ENCODE measurements at regions not wholly inside any gene's neighbourhood (a gene's known extent, or its start where the extent isn't known, plus 50 kb on each side); places are given as distances from the start of the nearest gene placed in this dataset.

DNA sequence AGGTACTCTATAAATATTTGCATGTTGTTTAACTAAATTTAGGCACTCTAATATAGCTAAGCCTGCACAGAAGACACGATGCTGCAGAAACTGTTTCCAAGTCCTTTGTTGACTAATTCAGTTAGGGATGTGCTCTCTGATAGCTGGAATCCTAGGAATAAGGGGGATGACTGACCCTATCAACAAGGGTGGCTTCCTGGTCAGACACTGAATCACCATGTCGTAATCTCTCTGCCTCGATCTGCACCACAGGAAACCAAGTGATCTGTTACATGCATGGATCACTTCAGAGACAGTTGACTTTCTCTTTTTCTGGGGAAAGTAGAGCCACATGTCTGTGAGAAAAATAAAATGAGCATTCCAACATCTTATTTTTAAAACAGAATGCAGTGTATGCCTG, 169.1 kb downstream of the GUCY2F start:
- no peaks in the 10 kb centered on the region for H3K9me3 ChIP-seq
- no peak for ATAC-seq (ENCODE audit: low FRiP score in 2 of 2)
- no peak for DNase-seq
- no peaks in the 10 kb centered on the region for H3K4me1 ChIP-seq
- no peak overlapping the region for H3K27ac ChIP-seq
- WGBS, 2 donors: 54 to 71% methylated on average over 1 to 3 of the region's 3 CpGs
- no peaks in the 10 kb centered on the region for H3K36me3 ChIP-seq
- H3K27me3 ChIP-seq: no peaks in the 10 kb centered on the region
- H3K4me3 ChIP-seq: no peak overlapping the region
- TF ChIP-seq POLR2AphosphoS5 (IDR thresholded peaks at IDR 0.05): no peak
- no peak for TF ChIP-seq CTCF (IDR thresholded peaks at IDR 0.05)
- no peak for TF ChIP-seq POLR2A (IDR thresholded peaks at IDR 0.05)
- TF ChIP-seq EP300 (IDR thresholded peaks at IDR 0.05): no peak

DNA sequence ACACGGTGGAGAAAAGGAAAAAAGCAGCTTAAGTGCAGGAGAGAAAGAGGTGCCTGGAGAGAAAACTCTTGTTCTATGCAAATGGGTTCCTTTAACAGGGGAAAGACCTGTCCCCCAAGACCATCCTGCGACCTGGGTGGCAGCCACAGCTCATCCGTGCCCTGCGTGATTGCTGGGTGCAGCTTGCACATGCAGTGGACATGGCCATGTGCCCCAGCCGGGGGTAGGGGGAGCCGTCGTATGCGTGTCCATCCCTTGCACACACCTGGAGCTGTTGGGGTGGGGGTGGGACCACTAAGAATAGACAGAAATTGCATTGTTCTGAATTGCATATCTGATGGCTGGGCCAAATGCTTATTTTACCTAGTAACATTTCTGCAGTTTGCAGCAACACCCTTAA, 171.9 kb downstream of the GUCY2F start:
- Histone ChIP-seq H3K27ac (no peak overlapping the region), H3K36me3 (no peaks in the 10 kb centered on the region), H3K9me3 (no peaks in the 10 kb centered on the region), H3K4me3 (no peak overlapping the region), H3K4me1 (no peaks in the 10 kb centered on the region), H3K27me3 (no peaks in the 10 kb centered on the region)
- 75% methylated on average over 6 of the region's 8 CpGs; no CpG with 5 or more reads in 1 of the 2 donors for WGBS, 2 donors
- DNase-seq (peak in 1 of 2 donors; percentile 29), ATAC-seq (ENCODE audit: low FRiP score in 2 of 2) (no peak)
- no peak for TF ChIP-seq POLR2AphosphoS5 (IDR thresholded peaks at IDR 0.05)
- TF ChIP-seq POLR2A (IDR thresholded peaks at IDR 0.05): no peak
- TF ChIP-seq CTCF (IDR thresholded peaks at IDR 0.05): no peak
- TF ChIP-seq EP300 (IDR thresholded peaks at IDR 0.05): no peak

DNA sequence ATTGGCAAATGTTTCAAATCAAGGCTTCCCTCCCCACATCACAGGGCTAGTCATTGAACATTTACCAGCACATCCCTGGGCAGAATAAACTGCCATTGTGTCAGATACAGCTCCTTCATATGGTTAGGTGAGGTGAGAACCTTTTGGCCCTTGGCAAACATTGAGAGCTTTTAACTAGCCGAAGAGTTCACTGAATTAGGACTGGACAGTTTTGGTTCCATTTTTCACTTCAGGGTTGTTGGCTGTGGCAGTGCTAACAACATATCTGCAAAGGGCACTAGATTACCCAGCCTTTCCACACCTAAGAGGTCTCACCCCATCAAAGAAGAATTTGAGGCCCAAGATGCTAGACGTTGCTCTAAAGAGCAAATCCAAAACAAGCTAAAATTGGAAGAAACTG, 180.7 kb downstream of the GUCY2F start:
- Histone ChIP-seq H3K36me3 (no peaks in the 10 kb centered on the region), H3K27me3 (no peaks in the 10 kb centered on the region), H3K4me3 (no peak overlapping the region), H3K9me3 (no peaks in the 10 kb centered on the region), H3K4me1 (no peaks in the 10 kb centered on the region), H3K27ac (no peak overlapping the region)
- no peak for DNase-seq
- ATAC-seq (ENCODE audit: low FRiP score in 2 of 2): no peak
- WGBS, 2 donors: 68 to 100% methylated on average over 1 to 2 of the region's 2 CpGs
- TF ChIP-seq POLR2A (IDR thresholded peaks at IDR 0.05) (no peak), CTCF (IDR thresholded peaks at IDR 0.05) (no peak), POLR2AphosphoS5 (IDR thresholded peaks at IDR 0.05) (no peak), EP300 (IDR thresholded peaks at IDR 0.05) (no peak)

GRCh38 chrX:109300415-109300814, 181.5 kb downstream of the GUCY2F start:
- no peaks in the 10 kb centered on the region for H3K9me3 ChIP-seq
- DNase-seq (no peak), ATAC-seq (ENCODE audit: low FRiP score in 2 of 2) (no peak)
- 30 to 41% methylated on average over 1 of the region's 1 CpG for WGBS, 2 donors
- H3K4me1 ChIP-seq: no peaks in the 10 kb centered on the region
- H3K4me3 ChIP-seq: no peak overlapping the region
- no peaks in the 10 kb centered on the region for H3K36me3 ChIP-seq
- H3K27ac ChIP-seq: no peak overlapping the region
- H3K27me3 ChIP-seq: no peaks in the 10 kb centered on the region
- TF ChIP-seq POLR2A (IDR thresholded peaks at IDR 0.05) (no peak), CTCF (IDR thresholded peaks at IDR 0.05) (no peak), POLR2AphosphoS5 (IDR thresholded peaks at IDR 0.05) (no peak), EP300 (IDR thresholded peaks at IDR 0.05) (no peak)

- H3K27me3 ChIP-seq: no peaks in the 10 kb centered on the region
- H3K27ac ChIP-seq: no peak overlapping the region
- H3K4me1 ChIP-seq: no peaks in the 10 kb centered on the region
- H3K36me3 ChIP-seq: no peaks in the 10 kb centered on the region
- no peak overlapping the region for H3K4me3 ChIP-seq
- no peak for TF ChIP-seq POLR2AphosphoS5 (IDR thresholded peaks at IDR 0.05)
- no peak for TF ChIP-seq EP300 (IDR thresholded peaks at IDR 0.05)
- TF ChIP-seq POLR2A (IDR thresholded peaks at IDR 0.05): no peak
- TF ChIP-seq CTCF (IDR thresholded peaks at IDR 0.05): no peak
- WGBS, 2 donors: 34 to 57% methylated on average over 2 of the region's 2 CpGs
- no peak for ATAC-seq (ENCODE audit: low FRiP score in 2 of 2)
- H3K9me3 ChIP-seq: no peaks in the 10 kb centered on the region
- DNase-seq: no peak
These were observed 182.8 kb downstream of the GUCY2F start for GRCh38 chrX:109299091-109299490.

All from upper lobe of left lung (tissue), 6 donors.